Head of caudate nucleus (tissue), 42 donors: ENCODE measurements at regions not wholly inside any gene's neighbourhood (a gene's known extent, or its start where the extent isn't known, plus 50 kb on each side); places are given as distances from the start of the nearest gene placed in this dataset.

ENCODE experiments used
- DNase-seq, 42 donors: peaks; one replicate each; pipeline versions ENCODE4 v3.0.0 to v3.0.0-alpha.2; 2020 to 2021; ENCODE audit warnings: mixed read lengths in 7 of 42
- intact Hi-C: fragments of 100-400 bp; cut with DNase I; formaldehyde crosslinking; loops from one replicate; pipeline ENCODE4 v1.15.0; 2022

- intact Hi-C loops = no loop called here
- no peak for DNase-seq
These were observed 921.4 kb upstream of the CELF2 start for GRCh38 chr10:10096296-10096695.

- DNase-seq = no peak
- intact Hi-C loops = no loop called here
These were observed 920.8 kb upstream of the CELF2 start for GRCh38 chr10:10096898-10097297.

- DNase-seq = no peak
These were observed 916.6 kb upstream of the CELF2 start for GRCh38 chr10:10101106-10101505.

GRCh38 chr10:10110844-10111490, 906.7 kb upstream of the CELF2 start:
- intact Hi-C loops = no loop called here
- peak in 18 of 42 donors; percentile 6 to 60 (median 31) for DNase-seq

More at GRCh38 chr10:10101106-10101505, 916.6 kb upstream of the CELF2 start:
- intact Hi-C loops = no loop called here

- intact Hi-C loops = no loop called here
- no peak for DNase-seq
These were observed 899.5 kb upstream of the CELF2 start for GRCh38 chr10:10118131-10118530.

GRCh38 chr10:10120671-10121070, 897.0 kb upstream of the CELF2 start:
- intact Hi-C loops = no loop called here
- no peak for DNase-seq

GRCh38 chr10:10125676-10126075, 892.0 kb upstream of the CELF2 start:
- intact Hi-C loops = no loop called here
- no peak for DNase-seq

GRCh38 chr10:10126218-10126617, 891.5 kb upstream of the CELF2 start:
- intact Hi-C loops = no loop called here
- DNase-seq = no peak

GRCh38 chr10:10128387-10128786, 889.3 kb upstream of the CELF2 start:
- peak in 1 of 42 donors; percentile 11 for DNase-seq
- intact Hi-C loops = no loop called here

- DNase-seq = no peak
- intact Hi-C loops = no loop called here
These were observed 887.0 kb upstream of the CELF2 start for GRCh38 chr10:10130686-10131085.

- peak in 2 of 42 donors; percentile 3 to 28 for DNase-seq
- intact Hi-C loops = no loop called here
These were observed 885.7 kb upstream of the CELF2 start for GRCh38 chr10:10132009-10132408.

GRCh38 chr10:10133281-10133680, 884.4 kb upstream of the CELF2 start:
- no peak for DNase-seq
- intact Hi-C loops = no loop called here

- intact Hi-C loops = no loop called here
- no peak for DNase-seq
These were observed 879.0 kb upstream of the CELF2 start for GRCh38 chr10:10138685-10139084.

- intact Hi-C loops = no loop called here
- no peak for DNase-seq
These were observed 875.8 kb upstream of the CELF2 start for GRCh38 chr10:10141782-10142382.

- DNase-seq = no peak
- intact Hi-C loops = no loop called here
These were observed 871.1 kb upstream of the CELF2 start for GRCh38 chr10:10146604-10147003.

GRCh38 chr10:10149899-10150298, 867.8 kb upstream of the CELF2 start:
- no peak for DNase-seq
- intact Hi-C loops = no loop called here

GRCh38 chr10:10156917-10157600, 860.6 kb upstream of the CELF2 start:
- DNase-seq = no peak
- intact Hi-C loops = no loop called here

- intact Hi-C loops = no loop called here
- DNase-seq = no peak
These were observed 856.8 kb upstream of the CELF2 start for GRCh38 chr10:10160821-10161312.

GRCh38 chr10:10164848-10165247, 852.8 kb upstream of the CELF2 start:
- intact Hi-C loops = no loop called here
- DNase-seq = no peak

- intact Hi-C loops = no loop called here
- DNase-seq = no peak
These were observed 852.3 kb upstream of the CELF2 start for GRCh38 chr10:10165415-10165814.
